Urothelium cell line (cell line): ENCODE measurements at regions not wholly inside any gene's neighbourhood (a gene's known extent, or its start where the extent isn't known, plus 50 kb on each side); places are given as distances from the start of the nearest gene placed in this dataset.

Experiments
- DNase-seq: peaks from one replicate; pipeline ENCODE4 v3.0.0; 2011; ENCODE audit warnings: low spot score, mixed read lengths
- FAIRE-seq: peaks from 2 replicates; lab custom pipeline; 2011; peaks lifted over from hg19 to GRCh38; lab: Jason Lieb, UNC

GRCh38 chr18:25727281-25727985 lies 363.0 kb downstream of the SS18 start:
- no peak for FAIRE-seq
- DNase-seq, result no peak

- no peak for FAIRE-seq
- no peak for DNase-seq
These were observed 364.1 kb downstream of the SS18 start for GRCh38 chr18:25726298-25726697.

GRCh38 chr18:25725501-25725900 lies 364.9 kb downstream of the SS18 start:
- no peak for DNase-seq
- no peak for FAIRE-seq

- no peak for FAIRE-seq
- no peak for DNase-seq
These were observed 365.4 kb downstream of the SS18 start for GRCh38 chr18:25724997-25725396.

- no peak for DNase-seq
- no peak for FAIRE-seq
These were observed 366.3 kb downstream of the SS18 start for GRCh38 chr18:25724121-25724520.

- no peak for FAIRE-seq
These were observed 361.1 kb upstream of the ZNF521 start for GRCh38 chr18:25713103-25713502.

GRCh38 chr18:25710981-25711380 lies 359.0 kb upstream of the ZNF521 start:
- FAIRE-seq, result no peak
- no peak for DNase-seq

More at GRCh38 chr18:25713103-25713502, 361.1 kb upstream of the ZNF521 start:
- DNase-seq, result no peak

GRCh38 chr18:25705650-25706049 lies 353.7 kb upstream of the ZNF521 start:
- DNase-seq (no peak), FAIRE-seq (no peak)

- FAIRE-seq (no peak), DNase-seq (no peak)
These were observed 352.5 kb upstream of the ZNF521 start for GRCh38 chr18:25704494-25704893.

GRCh38 chr18:25704071-25704470 lies 352.1 kb upstream of the ZNF521 start:
- DNase-seq, result no peak

GRCh38 chr18:25701821-25702220 lies 349.9 kb upstream of the ZNF521 start:
- DNase-seq, result no peak
- FAIRE-seq, result no peak

More at GRCh38 chr18:25704071-25704470, 352.1 kb upstream of the ZNF521 start:
- FAIRE-seq, result no peak

GRCh38 chr18:25686960-25687500 lies 335.1 kb upstream of the ZNF521 start:
- DNase-seq (no peak), FAIRE-seq (no peak)

- no peak for FAIRE-seq
- no peak for DNase-seq
These were observed 333.1 kb upstream of the ZNF521 start for GRCh38 chr18:25685088-25685487.

GRCh38 chr18:25679491-25679890 lies 327.5 kb upstream of the ZNF521 start:
- no peak for DNase-seq
- no peak for FAIRE-seq

GRCh38 chr18:25678221-25678620 lies 326.3 kb upstream of the ZNF521 start:
- FAIRE-seq, result no peak
- peak; percentile 2 for DNase-seq

GRCh38 chr18:25675123-25675850 lies 323.3 kb upstream of the ZNF521 start:
- FAIRE-seq, result no peak
- no peak for DNase-seq

- DNase-seq (no peak), FAIRE-seq (no peak)
These were observed 322.2 kb upstream of the ZNF521 start for GRCh38 chr18:25674183-25674582.

- no peak for FAIRE-seq
- DNase-seq, result no peak
These were observed 320.5 kb upstream of the ZNF521 start for GRCh38 chr18:25672490-25672889.

GRCh38 chr18:25669741-25670140 lies 317.8 kb upstream of the ZNF521 start:
- no peak for FAIRE-seq
- DNase-seq, result no peak

- no peak for DNase-seq
- FAIRE-seq, result no peak
These were observed 310.3 kb upstream of the ZNF521 start for GRCh38 chr18:25662272-25662671.

- FAIRE-seq (no peak), DNase-seq (no peak)
These were observed 309.9 kb upstream of the ZNF521 start for GRCh38 chr18:25661831-25662230.

- FAIRE-seq, result no peak
These were observed 307.6 kb upstream of the ZNF521 start for GRCh38 chr18:25659541-25659940.

More at GRCh38 chr18:25659541-25659940, 307.6 kb upstream of the ZNF521 start:
- DNase-seq, result no peak
